DOHH2 (cell line): ENCODE measurements at regions not wholly inside any gene's neighbourhood (a gene's known extent, or its start where the extent isn't known, plus 50 kb on each side); places are given as distances from the start of the nearest gene placed in this dataset.

ENCODE experiments used
- H3F3A ChIP-seq: fragments of 200-600 bp; sonication (generic), shearing (Covaris generic); 2 replicates; pipeline ENCODE4 v1.6.0; 2016; ENCODE audit warnings: antibody characterized with exemption, mild to moderate bottlenecking; ENCODE audit not compliant: control insufficient read depth, insufficient read depth
- H3K27ac ChIP-seq: fragments of 200-600 bp; sonication (generic); 2 replicates; pipeline ENCODE4 v1.5.1; 2014; ENCODE audit warnings: low read depth, mild to moderate bottlenecking, low read length, moderate library complexity
- H3K27me3 ChIP-seq: fragments of 200-600 bp; sonication (generic); 2 replicates; pipeline ENCODE4 v1.6.1; 2014; ENCODE audit warnings: mild to moderate bottlenecking, low read length, mixed read lengths; ENCODE audit not compliant: control insufficient read depth
- H3K36me3 ChIP-seq: fragments of 200-600 bp; sonication (generic); 2 replicates; pipeline ENCODE4 v1.6.1; 2014; ENCODE audit warnings: mild to moderate bottlenecking, low read length, moderate library complexity, mixed read lengths; ENCODE audit not compliant: control insufficient read depth
- H3K4me1 ChIP-seq: fragments of 200-600 bp; sonication (generic); 2 replicates; pipeline ENCODE4 v1.6.1; 2014; ENCODE audit warnings: mild to moderate bottlenecking, low read length, mixed read lengths; ENCODE audit not compliant: control insufficient read depth
- H3K4me2 ChIP-seq: fragments of 200-600 bp; sonication (generic); 2 replicates; pipeline ENCODE4 v1.6.0; 2014; ENCODE audit warnings: mild to moderate bottlenecking, low read length, moderate library complexity
- H3K4me3 ChIP-seq: fragments of 200-600 bp; sonication (generic); 2 replicates; pipeline ENCODE4 v1.5.1; 2014; ENCODE audit warnings: mild to moderate bottlenecking, low read length, mixed read lengths
- H3K79me2 ChIP-seq: fragments of 200-600 bp; sonication (generic); 2 replicates; pipeline ENCODE4 v1.6.1; 2014; ENCODE audit warnings: mild to moderate bottlenecking, low read length, mixed read lengths; ENCODE audit not compliant: control insufficient read depth
- H3K9me2 ChIP-seq: fragments of 200-600 bp; sonication (generic); replicated peaks from 2 replicates; pipeline ENCODE4 v1.6.1; 2014; ENCODE audit warnings: mild to moderate bottlenecking, low read length, mixed read lengths; ENCODE audit not compliant: control insufficient read depth
- H3K9me3 ChIP-seq: fragments of 200-600 bp; sonication (generic); 2 replicates; pipeline ENCODE4 v1.6.1; 2014; ENCODE audit warnings: antibody characterized with exemption, low read length, mixed read lengths; ENCODE audit not compliant: control insufficient read depth, insufficient read depth
- H4K20me1 ChIP-seq: fragments of 200-600 bp; sonication (generic); 2 replicates; pipeline ENCODE4 v1.6.0; 2014; ENCODE audit warnings: low read depth, mild to moderate bottlenecking, antibody characterized with exemption, low read length, moderate library complexity; ENCODE audit not compliant: control insufficient read depth, insufficient read depth
- CTCF ChIP-seq: fragments of 200-600 bp; sonication (generic); IDR thresholded peaks from one replicate; pipeline ENCODE4 v1.5.1; 2014; ENCODE audit warnings: antibody characterized with exemption, mild to moderate bottlenecking, low read depth, low read length; ENCODE audit not compliant: poor library complexity, severe bottlenecking
- EZH2phosphoT487 ChIP-seq: fragments of 200-600 bp; sonication (generic); IDR thresholded peaks from 2 replicates; pipeline ENCODE4 v1.6.1; 2017; ENCODE audit warnings: borderline replicate concordance, mild to moderate bottlenecking, antibody characterized with exemption, low read length, moderate library complexity, mixed read lengths

- Histone ChIP-seq H3K9me2 (no peaks in the 10 kb centered on the region), H3K27me3 (no peaks in the 10 kb centered on the region), H3K4me1 (no peaks in the 10 kb centered on the region), H3K36me3 (no peaks in the 10 kb centered on the region), H3K4me3 (no peak overlapping the region), H3K4me2 (no peak overlapping the region), H4K20me1 (no peaks in the 10 kb centered on the region), H3F3A (no peaks in the 10 kb centered on the region), H3K27ac (no peak overlapping the region), H3K9me3 (no peaks in the 10 kb centered on the region), H3K79me2 (no peaks in the 10 kb centered on the region)
- TF ChIP-seq CTCF (no peak), EZH2phosphoT487 (no peak)
Observed at GRCh38 chr1:48055876-48056764, 58.9 kb upstream of the TRABD2B start.

- H3K4me3 ChIP-seq, result no peak overlapping the region
- H3K27ac ChIP-seq, result no peak overlapping the region
- TF ChIP-seq CTCF, result no peak
- no peaks in the 10 kb centered on the region for H3K4me1 ChIP-seq
- no peaks in the 10 kb centered on the region for H3K36me3 ChIP-seq
- H3K9me2 ChIP-seq, result no peaks in the 10 kb centered on the region
- no peaks in the 10 kb centered on the region for H3K79me2 ChIP-seq
- no peaks in the 10 kb centered on the region for H4K20me1 ChIP-seq
- 0 out of 2 replicates have a peak, but pooled peaks cover 2% of the 10 kb centered on the region for H3K27me3 ChIP-seq
- H3K4me2 ChIP-seq, result no peak overlapping the region
- H3K9me3 ChIP-seq, result no peaks in the 10 kb centered on the region
- H3F3A ChIP-seq, result no peaks in the 10 kb centered on the region
Observed at GRCh38 chr1:48054232-48054631, 57.0 kb upstream of the TRABD2B start.

GRCh38 chr1:48052923-48053291 lies 55.7 kb upstream of the TRABD2B start:
- H3K4me2 ChIP-seq, result no peak overlapping the region
- H3K9me3 ChIP-seq, result no peaks in the 10 kb centered on the region
- no peak overlapping the region for H3K27ac ChIP-seq
- H3K27me3 ChIP-seq, result 0 out of 2 replicates have a peak, but pooled peaks cover 2% of the 10 kb centered on the region
- no peaks in the 10 kb centered on the region for H4K20me1 ChIP-seq
- no peak overlapping the region for H3K4me3 ChIP-seq
- H3K79me2 ChIP-seq, result no peaks in the 10 kb centered on the region
- no peaks in the 10 kb centered on the region for H3K4me1 ChIP-seq
- H3F3A ChIP-seq, result no peaks in the 10 kb centered on the region
- H3K9me2 ChIP-seq, result no peaks in the 10 kb centered on the region
- H3K36me3 ChIP-seq, result no peaks in the 10 kb centered on the region
- no peak for TF ChIP-seq CTCF
